Mucosa of descending colon (tissue), 3 donors: ENCODE measurements at regions not wholly inside any gene's neighbourhood (a gene's known extent, or its start where the extent isn't known, plus 50 kb on each side); places are given as distances from the start of the nearest gene placed in this dataset.

Experiments
- ATAC-seq: fragments of 200-7000 bp; cut with Tn5 transposase; one replicate; pipeline ENCODE4 v1.9.1; 2020; ENCODE audit warnings: mild to moderate bottlenecking, moderate library complexity
- DNase-seq, 3 donors: peaks; one replicate each; pipeline ENCODE4 v3.0.0-alpha.2; 2020
- H3K36me3 ChIP-seq: fragments of 200-600 bp; one replicate; pipeline ENCODE4 v1.8.0; 2021; ENCODE audit warnings: low read depth, mild to moderate bottlenecking
- H3K4me1 ChIP-seq: fragments of 200-600 bp; one replicate; pipeline ENCODE4 v1.8.0; 2021; ENCODE audit warnings: low read depth, mild to moderate bottlenecking
- H3K4me3 ChIP-seq: fragments of 200-600 bp; one replicate; pipeline ENCODE4 v1.8.0; 2021; ENCODE audit warnings: mild to moderate bottlenecking
- H3K9me3 ChIP-seq: fragments of 200-600 bp; one replicate; pipeline ENCODE4 v1.8.0; 2021; ENCODE audit warnings: mild to moderate bottlenecking
- CTCF ChIP-seq: fragments of 200-600 bp; IDR thresholded peaks from one replicate; pipeline ENCODE4 v1.8.0; 2022; ENCODE audit warnings: antibody characterized with exemption, mild to moderate bottlenecking
- intact Hi-C, 2 donors: fragments of 100-400 bp; cut with DNase I in 1 of 2; cut with micrococcal nuclease in 1 of 2; formaldehyde crosslinking; loops; one replicate each; pipeline versions ENCODE4 v1.11.0 to v1.11.1; 2022; cut with DNase I, micrococcal nuclease
- donor health status: DM: no; HTN: no; CAD: no; lungs with moderate emphysema.
- donor health status: DM: no; HTN: no; CAD: no.
- donor health status: DM: no; HTN: yes; CAD: no.

GRCh38 chr12:46519407-46519806, 146.8 kb upstream of the SLC38A2 start:
- H3K4me1 ChIP-seq = no peaks in the 10 kb centered on the region
- DNase-seq (no peak), ATAC-seq (no peak)
- intact Hi-C loops = no loop called here
- H3K9me3 ChIP-seq = no peaks in the 10 kb centered on the region
- H3K4me3 ChIP-seq = no peak overlapping the region
- no peaks in the 10 kb centered on the region for H3K36me3 ChIP-seq
- TF ChIP-seq CTCF = no peak

- Histone ChIP-seq H3K36me3 (no peaks in the 10 kb centered on the region), H3K4me1 (no peaks in the 10 kb centered on the region), H3K4me3 (no peak overlapping the region), H3K9me3 (no peaks in the 10 kb centered on the region)
- TF ChIP-seq CTCF = no peak
- no peak for DNase-seq
- ATAC-seq = no peak
- intact Hi-C loops = no loop called here
These were observed 146.2 kb upstream of the SLC38A2 start for GRCh38 chr12:46518729-46519128.

GRCh38 chr12:46518169-46518568, 145.6 kb upstream of the SLC38A2 start:
- no peaks in the 10 kb centered on the region for H3K4me1 ChIP-seq
- H3K4me3 ChIP-seq = no peak overlapping the region
- no peak for TF ChIP-seq CTCF
- intact Hi-C loops = no loop called here
- ATAC-seq (no peak), DNase-seq (peak in 1 of 3 donors; percentile 36)
- H3K9me3 ChIP-seq = no peaks in the 10 kb centered on the region
- no peaks in the 10 kb centered on the region for H3K36me3 ChIP-seq

GRCh38 chr12:46517579-46517962, 145.0 kb upstream of the SLC38A2 start:
- intact Hi-C loops = no loop called here
- no peak for ATAC-seq
- TF ChIP-seq CTCF = no peak

GRCh38 chr12:46516933-46517578, 144.5 kb upstream of the SLC38A2 start:
- Histone ChIP-seq H3K9me3 (no peaks in the 10 kb centered on the region), H3K36me3 (no peaks in the 10 kb centered on the region), H3K4me1 (no peaks in the 10 kb centered on the region), H3K4me3 (no peak overlapping the region)
- ATAC-seq (peak; percentile 64), DNase-seq (no peak)
- intact Hi-C loops = no loop called here
- no peak for TF ChIP-seq CTCF

More at GRCh38 chr12:46517579-46517962, 145.0 kb upstream of the SLC38A2 start:
- Histone ChIP-seq H3K4me3 (no peak overlapping the region), H3K36me3 (no peaks in the 10 kb centered on the region), H3K9me3 (no peaks in the 10 kb centered on the region), H3K4me1 (no peaks in the 10 kb centered on the region)
- no peak for DNase-seq
